BJ (cell line): ENCODE measurements at regions not wholly inside any gene's neighbourhood (a gene's known extent, or its start where the extent isn't known, plus 50 kb on each side); places are given as distances from the start of the nearest gene placed in this dataset.
A peak's percentile ranks its signal among the peaks of the same experiment; 100 is the strongest.

Source experiments
- CTCF ChIA-PET: fragments of 350-600 bp; formaldehyde crosslinking; extraction: SDS; loops from one replicate; lab custom pipeline; 2021; ENCODE audit warnings: antibody characterized with exemption, inconsistent platforms; lab: Yijun Ruan, JAX
- POLR2A ChIA-PET: fragments of 300-600 bp; sonication (Branson Sonifier 250); formaldehyde crosslinking; extraction: SDS; loops from one replicate; lab custom pipeline; 2021; ENCODE audit warnings: antibody characterized with exemption; lab: Charles Lee
- DNase-seq: peaks from one replicate; pipeline ENCODE4 v3.0.0-alpha.2; 2011; ENCODE audit warnings: low read depth
- H3K27me3 ChIP-seq: 2 replicates; pipeline ENCODE4 v1.6.0; 2011; ENCODE audit warnings: low read length; ENCODE audit not compliant: control insufficient read depth, insufficient read depth
- H3K36me3 ChIP-seq: 2 replicates; pipeline ENCODE4 v1.5.1; 2011; ENCODE audit warnings: low read length; ENCODE audit not compliant: control insufficient read depth, insufficient read depth
- H3K4me3 ChIP-seq: 2 replicates; pipeline ENCODE4 v1.5.1; 2011; ENCODE audit warnings: low read depth, mild to moderate bottlenecking, control low read depth, low read length
- CTCF ChIP-seq: IDR thresholded peaks from 2 replicates; pipeline ENCODE4 v1.5.1; 2011; ENCODE audit warnings: low read depth, mild to moderate bottlenecking, control low read depth, inconsistent platforms, low read length, moderate library complexity; ENCODE audit not compliant: insufficient read depth

- no peak for TF ChIP-seq CTCF
- H3K27me3 ChIP-seq, result no peaks in the 10 kb centered on the region
- H3K36me3 ChIP-seq, result no peaks in the 10 kb centered on the region
- ChIA-PET CTCF (interaction anchor here (0.6 to 1.0 kb wide), 3 partner anchors 13 to 58 kb away, joined by 3 read pairs; no protein-coding TSS in a partner anchor), POLR2A (no interaction called here)
- peak; percentile 26 for DNase-seq
- no peak overlapping the region for H3K4me3 ChIP-seq
Measured at GRCh38 chr12:84632556-84632955, 280.0 kb downstream of the SLC6A15 start.

GRCh38 chr12:84631020-84631419, 281.6 kb downstream of the SLC6A15 start:
- CTCF ChIA-PET, result no interaction called here
- no peak for DNase-seq
- Histone ChIP-seq H3K36me3 (no peaks in the 10 kb centered on the region), H3K27me3 (no peaks in the 10 kb centered on the region), H3K4me3 (no peak overlapping the region)
- POLR2A ChIA-PET, result no interaction called here
- TF ChIP-seq CTCF, result no peak

GRCh38 chr12:84627593-84627992, 285.0 kb downstream of the SLC6A15 start:
- no peak for DNase-seq
- H3K27me3 ChIP-seq, result no peaks in the 10 kb centered on the region
- H3K4me3 ChIP-seq, result no peak overlapping the region
- POLR2A ChIA-PET, result no interaction called here
- no peaks in the 10 kb centered on the region for H3K36me3 ChIP-seq
- CTCF ChIA-PET, result no interaction called here
- no peak for TF ChIP-seq CTCF

GRCh38 chr12:84624601-84625000, 288.0 kb downstream of the SLC6A15 start:
- Histone ChIP-seq H3K4me3 (no peak overlapping the region), H3K36me3 (no peaks in the 10 kb centered on the region), H3K27me3 (no peaks in the 10 kb centered on the region)
- CTCF ChIA-PET, result no interaction called here
- TF ChIP-seq CTCF, result no peak
- POLR2A ChIA-PET, result no interaction called here
- no peak for DNase-seq

GRCh38 chr12:84619053-84619571, 293.5 kb downstream of the SLC6A15 start:
- CTCF ChIA-PET, result interaction anchor here (0.7 to 1.1 kb wide), 3 partner anchors 10 to 229 kb away, joined by 3 read pairs; no protein-coding TSS in a partner anchor
- Histone ChIP-seq H3K36me3 (no peaks in the 10 kb centered on the region), H3K27me3 (no peaks in the 10 kb centered on the region), H3K4me3 (no peak overlapping the region)
- peak; percentile 39; the same call in 1 of the 2 replicates for TF ChIP-seq CTCF
- no peak for DNase-seq
- POLR2A ChIA-PET, result no interaction called here
